ENCODE measurements at regions not wholly inside any gene's neighbourhood (a gene's known extent, or its start where the extent isn't known, plus 50 kb on each side); places are given as distances from the start of the nearest gene placed in this dataset.

DNA sequence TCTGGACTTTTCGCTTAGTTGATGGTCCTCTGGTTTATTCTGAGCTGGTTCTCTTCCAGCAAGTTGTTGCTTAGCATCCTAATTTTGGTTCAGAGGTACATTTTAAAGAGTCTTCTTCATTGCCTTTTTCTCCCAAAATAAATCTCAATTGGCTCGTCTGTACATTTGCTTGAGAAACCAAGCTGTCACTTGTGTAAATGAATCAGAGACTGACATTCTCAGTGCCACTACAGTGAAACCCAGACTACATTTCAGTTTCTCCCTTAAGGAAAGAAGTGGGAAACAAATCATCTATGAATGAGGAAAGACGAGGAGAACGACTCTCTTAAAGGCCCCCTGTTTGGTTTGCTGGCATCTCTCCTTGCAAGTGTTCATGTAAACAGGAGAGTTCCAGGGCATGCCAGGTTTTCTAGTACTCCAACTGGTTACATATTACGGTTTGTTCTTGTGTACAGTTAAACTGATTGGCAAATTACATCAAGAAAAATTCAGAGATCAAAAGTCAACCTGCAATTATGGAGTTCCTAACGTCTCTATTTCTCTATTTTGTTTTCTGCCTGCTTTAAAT, 654.6 kb downstream of the SH2D4B start:
- TF ChIP-seq TAF1 (IDR thresholded peaks at IDR 0.05; ENCODE audit: low read depth) (no peak), FOXM1 (IDR thresholded peaks at IDR 0.05; ENCODE audit: borderline replicate concordance, low read depth) (no peak), TEAD4 (IDR thresholded peaks at IDR 0.05) (no peak), EP300 (IDR thresholded peaks at IDR 0.05; ENCODE audit: borderline replicate concordance) (no peak), CREB1 (IDR thresholded peaks at IDR 0.05; ENCODE audit: low read depth) (no peak), RAD21 (IDR thresholded peaks at IDR 0.05; ENCODE audit: low read depth) (no peak), ZBTB7A (IDR thresholded peaks at IDR 0.05; ENCODE audit: low read depth) (no peak), YY1 (IDR thresholded peaks at IDR 0.05; ENCODE audit: low read depth) (no peak)
- TF ChIP-seq, protein P1, sequence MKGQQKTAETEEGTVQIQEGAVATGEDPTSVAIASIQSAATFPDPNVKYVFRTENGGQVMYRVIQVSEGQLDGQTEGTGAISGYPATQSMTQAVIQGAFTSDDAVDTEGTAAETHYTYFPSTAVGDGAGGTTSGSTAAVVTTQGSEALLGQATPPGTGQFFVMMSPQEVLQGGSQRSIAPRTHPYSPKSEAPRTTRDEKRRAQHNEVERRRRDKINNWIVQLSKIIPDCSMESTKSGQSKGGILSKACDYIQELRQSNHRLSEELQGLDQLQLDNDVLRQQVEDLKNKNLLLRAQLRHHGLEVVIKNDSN (IDR thresholded peaks at IDR 0.05): no peak
- TF ChIP-seq, protein P2, sequence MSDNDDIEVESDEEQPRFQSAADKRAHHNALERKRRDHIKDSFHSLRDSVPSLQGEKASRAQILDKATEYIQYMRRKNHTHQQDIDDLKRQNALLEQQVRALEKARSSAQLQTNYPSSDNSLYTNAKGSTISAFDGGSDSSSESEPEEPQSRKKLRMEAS (IDR thresholded peaks at IDR 0.05): no peak
- TF ChIP-seq, protein P3, sequence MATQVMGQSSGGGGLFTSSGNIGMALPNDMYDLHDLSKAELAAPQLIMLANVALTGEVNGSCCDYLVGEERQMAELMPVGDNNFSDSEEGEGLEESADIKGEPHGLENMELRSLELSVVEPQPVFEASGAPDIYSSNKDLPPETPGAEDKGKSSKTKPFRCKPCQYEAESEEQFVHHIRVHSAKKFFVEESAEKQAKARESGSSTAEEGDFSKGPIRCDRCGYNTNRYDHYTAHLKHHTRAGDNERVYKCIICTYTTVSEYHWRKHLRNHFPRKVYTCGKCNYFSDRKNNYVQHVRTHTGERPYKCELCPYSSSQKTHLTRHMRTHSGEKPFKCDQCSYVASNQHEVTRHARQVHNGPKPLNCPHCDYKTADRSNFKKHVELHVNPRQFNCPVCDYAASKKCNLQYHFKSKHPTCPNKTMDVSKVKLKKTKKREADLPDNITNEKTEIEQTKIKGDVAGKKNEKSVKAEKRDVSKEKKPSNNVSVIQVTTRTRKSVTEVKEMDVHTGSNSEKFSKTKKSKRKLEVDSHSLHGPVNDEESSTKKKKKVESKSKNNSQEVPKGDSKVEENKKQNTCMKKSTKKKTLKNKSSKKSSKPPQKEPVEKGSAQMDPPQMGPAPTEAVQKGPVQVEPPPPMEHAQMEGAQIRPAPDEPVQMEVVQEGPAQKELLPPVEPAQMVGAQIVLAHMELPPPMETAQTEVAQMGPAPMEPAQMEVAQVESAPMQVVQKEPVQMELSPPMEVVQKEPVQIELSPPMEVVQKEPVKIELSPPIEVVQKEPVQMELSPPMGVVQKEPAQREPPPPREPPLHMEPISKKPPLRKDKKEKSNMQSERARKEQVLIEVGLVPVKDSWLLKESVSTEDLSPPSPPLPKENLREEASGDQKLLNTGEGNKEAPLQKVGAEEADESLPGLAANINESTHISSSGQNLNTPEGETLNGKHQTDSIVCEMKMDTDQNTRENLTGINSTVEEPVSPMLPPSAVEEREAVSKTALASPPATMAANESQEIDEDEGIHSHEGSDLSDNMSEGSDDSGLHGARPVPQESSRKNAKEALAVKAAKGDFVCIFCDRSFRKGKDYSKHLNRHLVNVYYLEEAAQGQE (IDR thresholded peaks at IDR 0.05; ENCODE audit: low read depth): no peak

DNA sequence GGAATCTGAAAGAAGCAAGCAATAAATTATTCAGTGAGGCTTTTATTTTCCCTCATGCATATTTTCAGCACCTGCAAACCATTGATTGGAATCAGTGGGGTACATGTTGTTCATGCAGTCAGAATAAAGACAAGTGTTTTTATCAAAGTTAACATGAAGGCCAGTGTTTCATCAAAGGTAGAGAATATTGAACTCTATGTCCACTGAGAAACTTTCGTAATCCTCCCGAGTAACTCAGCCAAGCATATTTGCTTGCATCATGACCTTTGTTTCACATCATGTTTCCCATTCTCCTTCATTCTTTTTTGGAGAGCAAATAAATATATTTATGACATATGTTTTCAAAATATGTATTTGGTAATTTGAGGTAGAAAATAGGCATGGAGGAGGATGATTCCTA, 663.1 kb downstream of the SH2D4B start:
- TF ChIP-seq YY1 (IDR thresholded peaks at IDR 0.05; ENCODE audit: low read depth): no peak
- no peak for TF ChIP-seq EP300 (IDR thresholded peaks at IDR 0.05; ENCODE audit: borderline replicate concordance)
- TF ChIP-seq CREB1 (IDR thresholded peaks at IDR 0.05; ENCODE audit: low read depth): no peak
- TF ChIP-seq, protein P2 (IDR thresholded peaks at IDR 0.05): no peak
- TF ChIP-seq ZBTB7A (IDR thresholded peaks at IDR 0.05; ENCODE audit: low read depth): no peak
- no peak for TF ChIP-seq EGR1 (IDR thresholded peaks at IDR 0.05)
- TF ChIP-seq TCF12 (IDR thresholded peaks at IDR 0.05; ENCODE audit: low read depth): no peak
- no peak for TF ChIP-seq CEBPB (IDR thresholded peaks at IDR 0.05)
- TF ChIP-seq, protein P3 (IDR thresholded peaks at IDR 0.05; ENCODE audit: low read depth): no peak
- no peak for TF ChIP-seq TAF1 (IDR thresholded peaks at IDR 0.05; ENCODE audit: low read depth)
- TF ChIP-seq RAD21 (IDR thresholded peaks at IDR 0.05; ENCODE audit: low read depth): no peak
- TF ChIP-seq NFIC (IDR thresholded peaks at IDR 0.05): no peak
- TF ChIP-seq, protein P1 (IDR thresholded peaks at IDR 0.05): no peak
- no peak for TF ChIP-seq TEAD4 (IDR thresholded peaks at IDR 0.05)

DNA sequence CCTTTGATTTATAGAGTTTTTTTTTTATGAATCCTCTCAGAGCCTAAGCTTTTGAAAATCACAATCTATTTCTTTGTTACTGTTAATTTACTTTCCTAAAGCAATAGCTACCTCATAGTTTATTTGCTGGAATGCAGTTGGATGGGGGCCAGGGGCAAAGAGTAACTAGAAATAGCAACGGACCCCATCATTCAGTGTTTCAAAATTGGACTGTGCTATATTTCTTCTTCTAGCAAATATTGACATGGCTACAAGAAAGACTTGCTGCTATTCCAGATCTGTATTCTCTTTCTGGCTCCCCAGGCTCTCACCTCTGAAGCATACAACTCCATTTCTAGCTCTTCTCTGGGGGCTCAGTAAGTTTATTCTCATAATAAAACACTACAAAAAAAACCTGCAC, 661.6 kb upstream of the NRG3 start:
- TF ChIP-seq, protein P3 (IDR thresholded peaks at IDR 0.05; ENCODE audit: low read depth): no peak
- TF ChIP-seq TAF1 (IDR thresholded peaks at IDR 0.05; ENCODE audit: low read depth): no peak
- TF ChIP-seq FOXM1 (IDR thresholded peaks at IDR 0.05; ENCODE audit: borderline replicate concordance, low read depth): no peak
- TF ChIP-seq EGR1 (IDR thresholded peaks at IDR 0.05): no peak
- TF ChIP-seq NFIC (IDR thresholded peaks at IDR 0.05): no peak
- TF ChIP-seq RAD21 (IDR thresholded peaks at IDR 0.05; ENCODE audit: low read depth): no peak
- no peak for TF ChIP-seq TEAD4 (IDR thresholded peaks at IDR 0.05)

DNA sequence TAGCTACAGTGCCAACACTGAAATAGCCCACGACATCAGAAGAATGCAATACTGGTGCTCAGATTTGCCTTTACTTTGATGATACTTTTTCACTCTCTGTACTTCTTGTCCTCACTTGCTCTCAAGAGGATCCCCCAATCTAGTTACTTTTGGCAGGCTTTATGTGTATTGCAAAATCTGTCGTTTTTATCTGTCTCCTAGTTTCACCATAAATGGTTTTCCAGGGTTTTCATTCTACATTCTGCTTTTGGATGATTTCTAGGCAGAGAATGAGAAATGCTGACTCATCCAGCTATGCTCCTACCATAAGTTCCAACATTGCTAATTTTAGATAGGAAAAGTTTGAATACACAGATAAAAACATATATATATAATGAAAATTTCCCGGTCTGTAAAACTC, 659.5 kb upstream of the NRG3 start:
- TF ChIP-seq TAF1 (IDR thresholded peaks at IDR 0.05; ENCODE audit: low read depth) (no peak), ZBTB7A (IDR thresholded peaks at IDR 0.05; ENCODE audit: low read depth) (no peak), TCF12 (IDR thresholded peaks at IDR 0.05; ENCODE audit: low read depth) (no peak), FOXM1 (IDR thresholded peaks at IDR 0.05; ENCODE audit: borderline replicate concordance, low read depth) (no peak), CEBPB (IDR thresholded peaks at IDR 0.05) (no peak), RAD21 (IDR thresholded peaks at IDR 0.05; ENCODE audit: low read depth) (no peak), EP300 (IDR thresholded peaks at IDR 0.05; ENCODE audit: borderline replicate concordance) (no peak), YY1 (IDR thresholded peaks at IDR 0.05; ENCODE audit: low read depth) (no peak), EGR1 (IDR thresholded peaks at IDR 0.05) (no peak), CREB1 (IDR thresholded peaks at IDR 0.05; ENCODE audit: low read depth) (no peak), TEAD4 (IDR thresholded peaks at IDR 0.05) (no peak), NFIC (IDR thresholded peaks at IDR 0.05) (no peak)
- TF ChIP-seq, protein P2 (IDR thresholded peaks at IDR 0.05): no peak
- TF ChIP-seq, protein P3 (IDR thresholded peaks at IDR 0.05; ENCODE audit: low read depth): no peak
- TF ChIP-seq, protein P1 (IDR thresholded peaks at IDR 0.05): no peak

All from Ishikawa (cell line).